ENCODE measurements at regions not wholly inside any gene's neighbourhood (a gene's known extent, or its start where the extent isn't known, plus 50 kb on each side); places are given as distances from the start of the nearest gene placed in this dataset.

GRCh38 chr7:84876061-84876821, 310.6 kb downstream of the SEMA3D start:
- no peak for TF ChIP-seq CTCF (IDR thresholded peaks at IDR 0.05; ENCODE audit: borderline replicate concordance, extremely low read depth, low read length, poor library complexity, severe bottlenecking)
- TF ChIP-seq EZH2 (IDR thresholded peaks at IDR 0.05; ENCODE audit: borderline replicate concordance, low read depth, low read length, severe bottlenecking) = no peak

Data from DND-41 (cell line).